Body of pancreas (tissue), 4 donors: ENCODE measurements at regions not wholly inside any gene's neighbourhood (a gene's known extent, or its start where the extent isn't known, plus 50 kb on each side); places are given as distances from the start of the nearest gene placed in this dataset.

Source experiments
- ATAC-seq: fragments of 150-250 bp; one replicate; pipeline ENCODE4 v1.9.1; 2016
- DNase-seq, 4 donors: peaks; one replicate each; pipeline ENCODE4 v3.0.0-alpha.2; 2019
- H3K27ac ChIP-seq, 4 donors: fragments of 200-600 bp; sonication (generic); 1 replicate in 3 of 4; 2 replicates in 1 of 4; pipeline versions ENCODE4 v1.5.1 to v1.6.1; 2016 to 2019; ENCODE audit warnings: mild to moderate bottlenecking in 1 of 4, mixed read lengths in 1 of 4, moderate library complexity in 1 of 4
- H3K27me3 ChIP-seq, 2 donors: fragments of 200-600 bp; sonication (generic); one replicate each; pipeline ENCODE4 v1.6.0; 2016; ENCODE audit warnings: mild to moderate bottlenecking in 1 of 2
- H3K36me3 ChIP-seq, 2 donors: fragments of 200-600 bp; sonication (generic); replicated peaks in 1 of 2; 2 replicates each; pipeline ENCODE4 v1.5.1; 2016; ENCODE audit warnings: low read depth in 2 of 2; ENCODE audit not compliant: insufficient read depth in 1 of 2
- H3K4me1 ChIP-seq: fragments of 200-600 bp; sonication (generic); one replicate; pipeline ENCODE4 v1.6.0; 2016
- H3K4me3 ChIP-seq, 2 donors: fragments of 200-600 bp; sonication (generic); 1 replicate in 1 of 2; 2 replicates in 1 of 2; pipeline ENCODE4 v1.5.1; 2016 to 2019
- H3K9me3 ChIP-seq, 3 donors: fragments of 200-600 bp; sonication (generic); 1 replicate in 2 of 3; 2 replicates in 1 of 3; pipeline ENCODE4 v1.5.1; 2016
- POLR2A ChIP-seq, 3 donors: fragments of 450-650 bp; IDR thresholded peaks; one replicate each; pipeline ENCODE4 v1.6.1; 2016; ENCODE audit warnings: antibody characterized with exemption in 3 of 3, mild to moderate bottlenecking in 2 of 3
- WGBS, 2 donors: methylation state at CpG; one replicate each; pipeline ENCODE4 v1.1.5; 2017; 5-methylcytosine and 5-hydroxymethylcytosine counted together
- intact Hi-C: fragments of 100-400 bp; cut with DNase I; formaldehyde crosslinking; loops from one replicate; pipeline ENCODE4 v1.15.1; 2023
- TF ChIP-seq, protein P1 (sequence below), 7 experiments: fragments of 450-650 bp in 4 of 7; fragments of 200-600 bp in 3 of 7; sonication (generic) in 3 of 7; IDR thresholded peaks; one replicate each; pipeline ENCODE4 v1.5.1; 2016 to 2019; ENCODE audit warnings: antibody characterized with exemption in 7 of 7

DNA sequence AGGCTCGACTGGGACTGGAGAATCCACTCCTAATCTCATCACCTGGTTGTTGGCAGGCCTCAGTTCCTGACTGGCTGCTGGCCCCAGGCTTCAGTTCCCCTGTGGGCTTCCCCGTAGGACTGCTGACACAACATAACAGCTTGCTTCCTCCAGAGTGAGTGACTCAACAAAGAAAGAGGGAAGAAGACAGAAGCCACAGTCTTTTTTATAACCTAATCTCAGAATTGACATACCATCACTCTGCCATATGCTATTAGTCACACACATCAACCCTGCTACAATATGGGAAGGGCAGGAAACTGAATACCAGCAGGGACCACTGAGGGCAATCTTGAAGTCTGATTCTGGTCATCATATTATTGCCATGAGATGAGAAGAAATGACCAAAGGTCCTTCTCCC, 76.8 kb upstream of the SLC14A2 start:
- H3K27me3 ChIP-seq: no peaks in the 10 kb centered on the region
- intact Hi-C loops: no loop called here

DNA sequence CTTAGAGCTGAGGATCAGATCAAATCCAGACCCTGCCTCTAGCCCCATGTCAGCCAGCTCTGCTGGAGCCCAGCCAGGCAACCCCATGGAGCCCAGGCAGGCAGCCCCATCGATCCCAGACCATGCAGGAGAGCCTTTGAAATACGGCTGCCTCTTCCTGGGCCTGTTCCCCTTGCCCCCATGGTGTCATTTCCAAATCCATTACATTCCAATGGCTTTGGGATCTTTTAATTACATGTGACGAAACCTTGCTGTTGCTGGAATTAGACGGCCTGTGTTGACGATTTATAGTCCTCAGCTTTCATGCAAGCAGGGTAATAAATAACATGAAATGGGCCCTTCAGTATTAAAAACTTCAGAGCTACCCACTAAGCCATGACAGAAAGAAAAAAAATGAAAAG, 75.8 kb upstream of the SLC14A2 start:
- intact Hi-C loops: no loop called here
- no peaks in the 10 kb centered on the region for H3K36me3 ChIP-seq
- H3K4me1 ChIP-seq: peaks cover 3% of the 10 kb centered on the region
- DNase-seq (no peak), ATAC-seq (no peak)
- 85 to 87% methylated on average over 5 of the region's 5 CpGs for WGBS, 2 donors
- H3K27ac ChIP-seq: no peak overlapping the region
- H3K27me3 ChIP-seq: no peaks in the 10 kb centered on the region
- H3K4me3 ChIP-seq: no peak overlapping the region
- no peaks in the 10 kb centered on the region for H3K9me3 ChIP-seq
- TF ChIP-seq, protein P1, sequence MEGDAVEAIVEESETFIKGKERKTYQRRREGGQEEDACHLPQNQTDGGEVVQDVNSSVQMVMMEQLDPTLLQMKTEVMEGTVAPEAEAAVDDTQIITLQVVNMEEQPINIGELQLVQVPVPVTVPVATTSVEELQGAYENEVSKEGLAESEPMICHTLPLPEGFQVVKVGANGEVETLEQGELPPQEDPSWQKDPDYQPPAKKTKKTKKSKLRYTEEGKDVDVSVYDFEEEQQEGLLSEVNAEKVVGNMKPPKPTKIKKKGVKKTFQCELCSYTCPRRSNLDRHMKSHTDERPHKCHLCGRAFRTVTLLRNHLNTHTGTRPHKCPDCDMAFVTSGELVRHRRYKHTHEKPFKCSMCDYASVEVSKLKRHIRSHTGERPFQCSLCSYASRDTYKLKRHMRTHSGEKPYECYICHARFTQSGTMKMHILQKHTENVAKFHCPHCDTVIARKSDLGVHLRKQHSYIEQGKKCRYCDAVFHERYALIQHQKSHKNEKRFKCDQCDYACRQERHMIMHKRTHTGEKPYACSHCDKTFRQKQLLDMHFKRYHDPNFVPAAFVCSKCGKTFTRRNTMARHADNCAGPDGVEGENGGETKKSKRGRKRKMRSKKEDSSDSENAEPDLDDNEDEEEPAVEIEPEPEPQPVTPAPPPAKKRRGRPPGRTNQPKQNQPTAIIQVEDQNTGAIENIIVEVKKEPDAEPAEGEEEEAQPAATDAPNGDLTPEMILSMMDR (IDR thresholded peaks at IDR 0.05): no peak
- no peak for TF ChIP-seq POLR2A (IDR thresholded peaks at IDR 0.05)

More for the DNA sequence above, 76.8 kb upstream of the SLC14A2 start:
- Histone ChIP-seq H3K4me3 (no peak overlapping the region), H3K27ac (no peak overlapping the region), H3K4me1 (peaks cover 3% of the 10 kb centered on the region), H3K9me3 (no peaks in the 10 kb centered on the region), H3K36me3 (no peaks in the 10 kb centered on the region)
- TF ChIP-seq, protein P1 (IDR thresholded peaks at IDR 0.05): no peak
- TF ChIP-seq POLR2A (IDR thresholded peaks at IDR 0.05): no peak
- DNase-seq: no peak
- ATAC-seq: no peak
- WGBS, 2 donors: 60 to 89% methylated on average over 2 of the region's 2 CpGs

GRCh38 chr18:45540125-45540524, 75.2 kb upstream of the SLC14A2 start:
- no peak for DNase-seq
- TF ChIP-seq POLR2A (IDR thresholded peaks at IDR 0.05): no peak
- TF ChIP-seq, protein P1 (IDR thresholded peaks at IDR 0.05): no peak
- H3K27ac ChIP-seq: no peak overlapping the region

GRCh38 chr18:45541421-45541820, 73.9 kb upstream of the SLC14A2 start:
- 63 to 76% methylated on average over 2 of the region's 2 CpGs for WGBS, 2 donors
- DNase-seq (no peak), ATAC-seq (no peak)
- TF ChIP-seq, protein P1 (IDR thresholded peaks at IDR 0.05): no peak
- TF ChIP-seq POLR2A (IDR thresholded peaks at IDR 0.05): no peak
- H3K27me3 ChIP-seq: no peaks in the 10 kb centered on the region
- H3K27ac ChIP-seq: no peak overlapping the region
- no peaks in the 10 kb centered on the region for H3K36me3 ChIP-seq
- no peaks in the 10 kb centered on the region for H3K9me3 ChIP-seq
- no peak overlapping the region for H3K4me3 ChIP-seq
- intact Hi-C loops: no loop called here
- peaks cover 3% of the 10 kb centered on the region for H3K4me1 ChIP-seq

More at GRCh38 chr18:45540125-45540524, 75.2 kb upstream of the SLC14A2 start:
- intact Hi-C loops: no loop called here
- 87 to 89% methylated on average over 7 of the region's 7 CpGs for WGBS, 2 donors
- H3K4me3 ChIP-seq: no peak overlapping the region
- H3K27me3 ChIP-seq: no peaks in the 10 kb centered on the region
- no peaks in the 10 kb centered on the region for H3K36me3 ChIP-seq
- no peak for ATAC-seq
- peaks cover 3% of the 10 kb centered on the region for H3K4me1 ChIP-seq
- no peaks in the 10 kb centered on the region for H3K9me3 ChIP-seq

GRCh38 chr18:45542043-45542442, 73.2 kb upstream of the SLC14A2 start:
- no peak for TF ChIP-seq POLR2A (IDR thresholded peaks at IDR 0.05)
- TF ChIP-seq, protein P1 (IDR thresholded peaks at IDR 0.05): no peak
- 87 to 93% methylated on average over 5 of the region's 5 CpGs for WGBS, 2 donors
- no peak overlapping the region for H3K27ac ChIP-seq
- intact Hi-C loops: no loop called here
- H3K27me3 ChIP-seq: no peaks in the 10 kb centered on the region
- no peaks in the 10 kb centered on the region for H3K9me3 ChIP-seq
- H3K4me3 ChIP-seq: no peak overlapping the region
- ATAC-seq (no peak), DNase-seq (no peak)
- no peaks in the 10 kb centered on the region for H3K36me3 ChIP-seq
- peaks cover 3% of the 10 kb centered on the region for H3K4me1 ChIP-seq
